ENCODE measurements at regions not wholly inside any gene's neighbourhood (a gene's known extent, or its start where the extent isn't known, plus 50 kb on each side); places are given as distances from the start of the nearest gene placed in this dataset.

DNA sequence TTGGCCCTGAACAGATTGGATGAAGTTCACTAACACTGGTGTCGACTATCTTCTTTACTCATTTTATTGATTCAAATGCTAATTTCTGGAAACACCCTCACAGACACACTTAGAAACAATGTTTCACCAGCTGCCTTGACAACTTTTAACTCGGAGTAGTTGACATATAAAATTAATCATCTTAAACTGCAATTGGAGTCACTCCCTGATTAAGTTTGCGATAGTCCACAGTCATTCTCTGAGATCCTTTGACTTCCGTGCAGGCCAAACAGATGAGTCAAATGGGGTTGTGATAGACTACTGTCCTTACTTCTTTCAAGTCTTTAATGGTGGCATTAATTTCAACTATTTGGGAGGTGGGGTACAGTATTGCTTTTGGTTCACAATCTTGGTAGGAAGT is 114.4 kb upstream of the PCSK1 start:
- TF ChIP-seq, protein P1, sequence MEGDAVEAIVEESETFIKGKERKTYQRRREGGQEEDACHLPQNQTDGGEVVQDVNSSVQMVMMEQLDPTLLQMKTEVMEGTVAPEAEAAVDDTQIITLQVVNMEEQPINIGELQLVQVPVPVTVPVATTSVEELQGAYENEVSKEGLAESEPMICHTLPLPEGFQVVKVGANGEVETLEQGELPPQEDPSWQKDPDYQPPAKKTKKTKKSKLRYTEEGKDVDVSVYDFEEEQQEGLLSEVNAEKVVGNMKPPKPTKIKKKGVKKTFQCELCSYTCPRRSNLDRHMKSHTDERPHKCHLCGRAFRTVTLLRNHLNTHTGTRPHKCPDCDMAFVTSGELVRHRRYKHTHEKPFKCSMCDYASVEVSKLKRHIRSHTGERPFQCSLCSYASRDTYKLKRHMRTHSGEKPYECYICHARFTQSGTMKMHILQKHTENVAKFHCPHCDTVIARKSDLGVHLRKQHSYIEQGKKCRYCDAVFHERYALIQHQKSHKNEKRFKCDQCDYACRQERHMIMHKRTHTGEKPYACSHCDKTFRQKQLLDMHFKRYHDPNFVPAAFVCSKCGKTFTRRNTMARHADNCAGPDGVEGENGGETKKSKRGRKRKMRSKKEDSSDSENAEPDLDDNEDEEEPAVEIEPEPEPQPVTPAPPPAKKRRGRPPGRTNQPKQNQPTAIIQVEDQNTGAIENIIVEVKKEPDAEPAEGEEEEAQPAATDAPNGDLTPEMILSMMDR (conservative IDR thresholded peaks at IDR 0.05) = no peak
- no peak for TF ChIP-seq EZH2 (IDR thresholded peaks at IDR 0.05; ENCODE audit: low read depth)

Data from PC-9 (cell line).